Stimulated activated CD8-positive, alpha-beta memory T cell treated with anti-CD3 and anti-CD28 coated beads, Interleukin-15, amount 100 ng/mL, for 4 hours (primary cell): ENCODE measurements at regions not wholly inside any gene's neighbourhood (a gene's known extent, or its start where the extent isn't known, plus 50 kb on each side); places are given as distances from the start of the nearest gene placed in this dataset.

Experiments
- DNase-seq, 2 donors: peaks; one replicate each; pipeline ENCODE4 v3.0.0-alpha.2; 2020; ENCODE audit warnings: low read depth in 2 of 2

- DNase-seq = no peak
Observed at GRCh38 chr4:10983885-10984640, 299.5 kb upstream of the CLNK start.

GRCh38 chr4:10983268-10983667, 298.7 kb upstream of the CLNK start:
- no peak for DNase-seq

GRCh38 chr4:10982305-10982704, 297.7 kb upstream of the CLNK start:
- no peak for DNase-seq

GRCh38 chr4:10981576-10981975, 297.0 kb upstream of the CLNK start:
- no peak for DNase-seq

GRCh38 chr4:10981096-10981495, 296.5 kb upstream of the CLNK start:
- DNase-seq = no peak

- DNase-seq = no peak
Observed at GRCh38 chr4:10979032-10979431, 294.5 kb upstream of the CLNK start.

GRCh38 chr4:10977534-10977933, 293.0 kb upstream of the CLNK start:
- DNase-seq = no peak

- DNase-seq = no peak
Observed at GRCh38 chr4:10974371-10974770, 289.8 kb upstream of the CLNK start.

GRCh38 chr4:10973686-10974085, 289.1 kb upstream of the CLNK start:
- no peak for DNase-seq

- DNase-seq = no peak
Observed at GRCh38 chr4:10971800-10972401, 287.3 kb upstream of the CLNK start.

GRCh38 chr4:10965196-10965595, 280.6 kb upstream of the CLNK start:
- DNase-seq = no peak

- DNase-seq = no peak
Observed at GRCh38 chr4:10963958-10964703, 279.6 kb upstream of the CLNK start.

- no peak for DNase-seq
Observed at GRCh38 chr4:10963241-10963640, 278.7 kb upstream of the CLNK start.

GRCh38 chr4:10962246-10962645, 277.7 kb upstream of the CLNK start:
- no peak for DNase-seq

GRCh38 chr4:10960389-10960788, 275.8 kb upstream of the CLNK start:
- DNase-seq = no peak

GRCh38 chr4:10959586-10959985, 275.0 kb upstream of the CLNK start:
- DNase-seq = no peak

- DNase-seq = no peak
Observed at GRCh38 chr4:10958226-10958856, 273.8 kb upstream of the CLNK start.

- DNase-seq = no peak
Observed at GRCh38 chr4:10951306-10951705, 266.7 kb upstream of the CLNK start.

GRCh38 chr4:10949039-10949733, 264.6 kb upstream of the CLNK start:
- DNase-seq = no peak

- no peak for DNase-seq
Observed at GRCh38 chr4:10947898-10948297, 263.3 kb upstream of the CLNK start.

- no peak for DNase-seq
Observed at GRCh38 chr4:10944321-10944720, 259.8 kb upstream of the CLNK start.

GRCh38 chr4:10942156-10942555, 257.6 kb upstream of the CLNK start:
- DNase-seq = no peak
